ENCODE measurements at regions not wholly inside any gene's neighbourhood (a gene's known extent, or its start where the extent isn't known, plus 50 kb on each side); places are given as distances from the start of the nearest gene placed in this dataset.

GRCh38 chr6:144359783-144360182 lies 74.6 kb downstream of the UTRN start:
- peaks cover 14 to 39% of the 10 kb centered on the region in 2 donors for H3K4me1 ChIP-seq (ENCODE audit: control insufficient read depth in 1 of 2, low read depth in 2 of 2)
- DNase-seq (ENCODE audit: low spot score): no peak
- TF ChIP-seq CTCF (IDR thresholded peaks at IDR 0.05): no peak
- no peaks in the 10 kb centered on the region for H3K36me3 ChIP-seq
- H3K27me3 ChIP-seq (replicated peaks; ENCODE audit: insufficient read depth): no peaks in the 10 kb centered on the region
- no peak overlapping the region for H3K27ac ChIP-seq
- no peak for ATAC-seq (ENCODE audit: insufficient number of reproducible peaks, low FRiP score, low read depth)
- H3K4me3 ChIP-seq: no peak overlapping the region
- no peaks in the 10 kb centered on the region for H3K9me3 ChIP-seq

- peaks cover 14 to 42% of the 10 kb centered on the region in 2 donors for H3K4me1 ChIP-seq (ENCODE audit: control insufficient read depth in 1 of 2, low read depth in 2 of 2)
- H3K9me3 ChIP-seq: no peaks in the 10 kb centered on the region
- no peaks in the 10 kb centered on the region for H3K27me3 ChIP-seq (replicated peaks; ENCODE audit: insufficient read depth)
- no peak overlapping the region for H3K4me3 ChIP-seq
- no peak for TF ChIP-seq CTCF (IDR thresholded peaks at IDR 0.05)
- DNase-seq (ENCODE audit: low spot score) (no peak), ATAC-seq (ENCODE audit: insufficient number of reproducible peaks, low FRiP score, low read depth) (no peak)
- H3K36me3 ChIP-seq: no peaks in the 10 kb centered on the region
- H3K27ac ChIP-seq: no peak overlapping the region
Measured at GRCh38 chr6:144360401-144360800, 75.3 kb downstream of the UTRN start.

GRCh38 chr6:144361016-144361415 lies 75.9 kb downstream of the UTRN start:
- Histone ChIP-seq H3K9me3 (no peaks in the 10 kb centered on the region), H3K36me3 (no peaks in the 10 kb centered on the region), H3K4me1 (ENCODE audit: control insufficient read depth in 1 of 2, low read depth in 2 of 2) (peaks cover 17 to 45% of the 10 kb centered on the region in 2 donors), H3K27me3 (replicated peaks; ENCODE audit: insufficient read depth) (no peaks in the 10 kb centered on the region), H3K4me3 (no peak overlapping the region), H3K27ac (no peak overlapping the region)
- DNase-seq (ENCODE audit: low spot score) (no peak), ATAC-seq (ENCODE audit: insufficient number of reproducible peaks, low FRiP score, low read depth) (no peak)
- no peak for TF ChIP-seq CTCF (IDR thresholded peaks at IDR 0.05)

GRCh38 chr6:144362042-144363018 lies 77.2 kb downstream of the UTRN start:
- peak; percentile 13 for ATAC-seq (ENCODE audit: insufficient number of reproducible peaks, low FRiP score, low read depth)
- no peaks in the 10 kb centered on the region for H3K36me3 ChIP-seq
- TF ChIP-seq CTCF (IDR thresholded peaks at IDR 0.05): no peak
- no peaks in the 10 kb centered on the region for H3K9me3 ChIP-seq
- H3K4me3 ChIP-seq: peak overlapping the region; percentile 22
- peaks cover 17 to 45% of the 10 kb centered on the region in 2 donors for H3K4me1 ChIP-seq (ENCODE audit: control insufficient read depth in 1 of 2, low read depth in 2 of 2)
- H3K27me3 ChIP-seq (replicated peaks; ENCODE audit: insufficient read depth): no peaks in the 10 kb centered on the region
- H3K27ac ChIP-seq: peak overlapping the region in 1 of 2 donors; percentile 49
- DNase-seq (ENCODE audit: low spot score): no peak

GRCh38 chr6:144364208-144364720 lies 79.1 kb downstream of the UTRN start:
- ATAC-seq (ENCODE audit: insufficient number of reproducible peaks, low FRiP score, low read depth): no peak
- Histone ChIP-seq H3K4me3 (peak overlapping the region; percentile 2), H3K27ac (no peak overlapping the region), H3K27me3 (replicated peaks; ENCODE audit: insufficient read depth) (no peaks in the 10 kb centered on the region), H3K4me1 (ENCODE audit: control insufficient read depth in 1 of 2, low read depth in 2 of 2) (peaks cover 17 to 35% of the 10 kb centered on the region in 2 donors), H3K36me3 (no peaks in the 10 kb centered on the region), H3K9me3 (no peaks in the 10 kb centered on the region)
- no peak for TF ChIP-seq CTCF (IDR thresholded peaks at IDR 0.05)
- DNase-seq (ENCODE audit: low spot score): no peak
